PC-3 (cell line): ENCODE measurements at regions not wholly inside any gene's neighbourhood (a gene's known extent, or its start where the extent isn't known, plus 50 kb on each side); places are given as distances from the start of the nearest gene placed in this dataset.

Experiments
- ATAC-seq: fragments of 200-7000 bp; cut with Tn5 transposase; 2 replicates; pipeline ENCODE4 v1.9.1; 2020; ENCODE audit warnings: mild to moderate bottlenecking, moderate library complexity
- BruUV-seq: library from RNA; stranded (reverse); fragments of 400-500 nt; replicated peaks from 2 replicates; lab custom pipeline; 2021; lab: Mats Ljungman, UMichigan
- CTCF ChIA-PET: fragments of 300-600 bp; sonication (Branson Sonifier 250); formaldehyde crosslinking; loops from one replicate; lab custom pipeline; 2022; ENCODE audit warnings: antibody characterized with exemption; lab: Charles Lee
- POLR2A ChIA-PET: fragments of 300-600 bp; sonication (Branson Sonifier 250); formaldehyde crosslinking; loops from one replicate; lab custom pipeline; 2022; ENCODE audit warnings: antibody characterized with exemption; ENCODE audit not compliant: unreplicated experiment; lab: Charles Lee
- DNase-seq: peaks from one replicate; pipeline ENCODE4 v3.0.0-alpha.2; 2015
- H2AFZ ChIP-seq: fragments of 300-600 bp; sonication (generic); 2 replicates; pipeline ENCODE4 v1.6.0; 2016; ENCODE audit warnings: antibody characterized with exemption, low read length
- H3F3A ChIP-seq: fragments of 300-600 bp; sonication (generic); one replicate; pipeline ENCODE4 v1.6.0; 2017; ENCODE audit warnings: antibody characterized with exemption, low read length, control low read depth, mild to moderate bottlenecking; ENCODE audit not compliant: unreplicated experiment
- H3K27ac ChIP-seq: fragments of 300-600 bp; sonication (generic); 2 replicates; pipeline ENCODE4 v1.5.1; 2016; ENCODE audit warnings: mild to moderate bottlenecking, low read length
- H3K27me3 ChIP-seq: fragments of 300-600 bp; sonication (generic); 2 replicates; pipeline ENCODE4 v1.6.1; 2016; ENCODE audit warnings: low read length, mixed read lengths
- H3K36me3 ChIP-seq: fragments of 300-600 bp; sonication (generic); 2 replicates; pipeline ENCODE4 v1.6.1; 2016; ENCODE audit warnings: low read depth, mixed run types, low read length, mixed read lengths
- H3K4me1 ChIP-seq: fragments of 300-600 bp; sonication (generic); 2 replicates; pipeline ENCODE4 v1.5.1; 2016; ENCODE audit warnings: low read length; ENCODE audit not compliant: insufficient read depth
- H3K4me2 ChIP-seq: fragments of 300-600 bp; sonication (generic); 2 replicates; pipeline ENCODE4 v1.6.0; 2016; ENCODE audit warnings: low read length
- H3K4me3 ChIP-seq: fragments of 300-600 bp; sonication (generic); 2 replicates; pipeline ENCODE4 v1.5.1; 2016; ENCODE audit warnings: mild to moderate bottlenecking, low read length, mixed read lengths
- H3K79me2 ChIP-seq: fragments of 300-600 bp; sonication (generic); 2 replicates; pipeline ENCODE4 v1.6.1; 2017; ENCODE audit warnings: low read length, mixed read lengths
- H3K9ac ChIP-seq: fragments of 300-600 bp; sonication (generic); 2 replicates; pipeline ENCODE4 v1.6.0; 2016; ENCODE audit warnings: mild to moderate bottlenecking, low read length
- H3K9me2 ChIP-seq: fragments of 300-600 bp; sonication (generic); replicated peaks from 2 replicates; pipeline ENCODE4 v1.6.1; 2016; ENCODE audit warnings: mixed run types, low read length, mixed read lengths
- H3K9me3 ChIP-seq: fragments of 300-600 bp; sonication (generic); 2 replicates; pipeline ENCODE4 v1.6.1; 2016; ENCODE audit warnings: low read length, mixed read lengths
- H4K20me1 ChIP-seq: fragments of 300-600 bp; sonication (generic); 2 replicates; pipeline ENCODE4 v1.6.1; 2016; ENCODE audit warnings: low read length, mixed read lengths
- CTCF ChIP-seq: fragments of 300-600 bp; sonication (generic); conservative IDR thresholded peaks from 2 replicates; pipeline ENCODE4 v1.5.1; 2017; ENCODE audit warnings: antibody characterized with exemption, low read depth, mild to moderate bottlenecking, low read length
- EZH2 ChIP-seq: fragments of 300-600 bp; sonication (generic); IDR thresholded peaks from one replicate; pipeline ENCODE4 v1.6.1; 2017; ENCODE audit warnings: antibody characterized with exemption, mild to moderate bottlenecking, low read length; ENCODE audit not compliant: unreplicated experiment
- EZH2phosphoT487 ChIP-seq: fragments of 300-600 bp; sonication (generic); IDR thresholded peaks from 2 replicates; pipeline ENCODE4 v1.6.1; 2018; ENCODE audit warnings: mild to moderate bottlenecking, antibody characterized with exemption, low read length, borderline replicate concordance
- intact Hi-C: fragments of 100-400 bp; cut with micrococcal nuclease; formaldehyde crosslinking; loops from 2 replicates; pipeline ENCODE4 v1.9.0; 2023

- no peaks in the 10 kb centered on the region for H3K79me2 ChIP-seq
- H3K4me3 ChIP-seq, result no peak overlapping the region
- intact Hi-C loops, result no loop called here
- H3K36me3 ChIP-seq, result no peaks in the 10 kb centered on the region
- no peaks in the 10 kb centered on the region for H3K9me2 ChIP-seq
- no peak overlapping the region for H2AFZ ChIP-seq
- ATAC-seq (no peak), DNase-seq (no peak)
- no peaks in the 10 kb centered on the region for H3K9me3 ChIP-seq
- ChIA-PET POLR2A (no interaction called here), CTCF (no interaction called here)
- H3K4me2 ChIP-seq, result no peak overlapping the region
- H4K20me1 ChIP-seq, result no peaks in the 10 kb centered on the region
- no TSS peak for BruUV-seq
- H3K9ac ChIP-seq, result no peak overlapping the region
- no peaks in the 10 kb centered on the region for H3F3A ChIP-seq
- TF ChIP-seq EZH2phosphoT487 (no peak), CTCF (no peak), EZH2 (no peak)
- no peak overlapping the region for H3K27ac ChIP-seq
- H3K4me1 ChIP-seq, result peaks cover 12% of the 10 kb centered on the region
- no peaks in the 10 kb centered on the region for H3K27me3 ChIP-seq
These were observed 519.5 kb upstream of the CHAC2 start for GRCh38 chr2:53247956-53248735.

DNA sequence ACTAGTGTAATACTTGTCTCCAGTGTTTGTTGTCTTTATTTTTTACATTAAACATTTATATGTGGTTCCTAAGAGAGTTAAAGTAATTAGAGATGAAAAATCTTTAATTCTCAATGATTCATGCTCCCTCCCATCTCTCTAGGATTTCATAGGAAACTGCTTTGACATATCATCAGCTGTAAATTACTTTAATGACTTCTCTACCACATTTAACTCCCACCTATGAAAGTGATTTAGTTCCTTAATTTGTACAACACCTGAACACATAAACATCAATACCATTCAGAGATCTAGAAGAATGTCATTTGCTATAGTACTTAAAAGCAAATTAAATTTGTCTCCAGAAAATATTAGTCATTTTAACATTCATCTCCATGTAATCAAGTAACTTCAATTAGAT is 524.2 kb upstream of the CHAC2 start:
- ATAC-seq (no peak), DNase-seq (no peak)
- no peaks in the 10 kb centered on the region for H3K9me2 ChIP-seq
- BruUV-seq, result no TSS peak
- no peaks in the 10 kb centered on the region for H4K20me1 ChIP-seq
- no peak overlapping the region for H2AFZ ChIP-seq
- no peaks in the 10 kb centered on the region for H3K9me3 ChIP-seq
- POLR2A ChIA-PET, result no interaction called here
- no peaks in the 10 kb centered on the region for H3K36me3 ChIP-seq
- no peak overlapping the region for H3K27ac ChIP-seq
- H3K4me2 ChIP-seq, result no peak overlapping the region
- no peak overlapping the region for H3K9ac ChIP-seq
- no peaks in the 10 kb centered on the region for H3F3A ChIP-seq
- intact Hi-C loops, result no loop called here
- TF ChIP-seq CTCF (no peak), EZH2phosphoT487 (no peak), EZH2 (no peak)
- H3K4me1 ChIP-seq, result no peaks in the 10 kb centered on the region
- CTCF ChIA-PET, result no interaction called here
- H3K27me3 ChIP-seq, result no peaks in the 10 kb centered on the region
- H3K4me3 ChIP-seq, result no peak overlapping the region
- no peaks in the 10 kb centered on the region for H3K79me2 ChIP-seq

- ATAC-seq, result no peak
- intact Hi-C loops, result no loop called here
- no peak overlapping the region for H2AFZ ChIP-seq
- no peak for DNase-seq
- H3K9ac ChIP-seq, result no peak overlapping the region
- H3K27ac ChIP-seq, result no peak overlapping the region
- no peak overlapping the region for H3K4me3 ChIP-seq
- POLR2A ChIA-PET, result no interaction called here
- TF ChIP-seq EZH2, result no peak
- no peak for TF ChIP-seq CTCF
- TF ChIP-seq EZH2phosphoT487, result no peak
- no peaks in the 10 kb centered on the region for H3K79me2 ChIP-seq
- H3K27me3 ChIP-seq, result no peaks in the 10 kb centered on the region
- H3K4me2 ChIP-seq, result no peak overlapping the region
- H3K36me3 ChIP-seq, result no peaks in the 10 kb centered on the region
- H3F3A ChIP-seq, result no peaks in the 10 kb centered on the region
- no peaks in the 10 kb centered on the region for H4K20me1 ChIP-seq
- CTCF ChIA-PET, result no interaction called here
- no peaks in the 10 kb centered on the region for H3K9me3 ChIP-seq
- no peaks in the 10 kb centered on the region for H3K4me1 ChIP-seq
- no peaks in the 10 kb centered on the region for H3K9me2 ChIP-seq
- no TSS peak for BruUV-seq
These were observed 525.5 kb upstream of the CHAC2 start for GRCh38 chr2:53242090-53242489.
